H1 (cell line): ENCODE measurements at regions not wholly inside any gene's neighbourhood (a gene's known extent, or its start where the extent isn't known, plus 50 kb on each side); places are given as distances from the start of the nearest gene placed in this dataset.

Experiments
- BRCA1 ChIP-seq: IDR thresholded peaks from 2 replicates; pipeline ENCODE4 v1.6.1; 2012; ENCODE audit warnings: low read depth, low read length, improper control_type of control experiment
- CBX5 ChIP-seq: fragments of 300-800, 300-1000 bp; sonication (generic); IDR thresholded peaks from 2 replicates; pipeline ENCODE4 v1.7.1; 2016; ENCODE audit warnings: antibody characterized with exemption, low read length, low read depth
- EGR1 ChIP-seq: IDR thresholded peaks from 2 replicates; pipeline ENCODE4 v1.6.1; 2011; ENCODE audit warnings: low read depth, low read length, borderline replicate concordance
- EP300 ChIP-seq, 2 experiments: IDR thresholded peaks; 1 replicate in 1 of 2; 2 replicates in 1 of 2; pipeline ENCODE4 v1.6.1; 2011 to 2012; ENCODE audit warnings: low read depth in 2 of 2, low read length in 2 of 2, mild to moderate bottlenecking in 2 of 2, borderline replicate concordance in 1 of 2, inconsistent platforms in 1 of 2, moderate library complexity in 1 of 2
- EZH2 ChIP-seq: fragments of 200-600 bp; sonication (generic); IDR thresholded peaks from 2 replicates; pipeline ENCODE4 v1.7.1; 2012; ENCODE audit warnings: low read depth, mild to moderate bottlenecking, moderate library complexity, low read length, inconsistent platforms; ENCODE audit not compliant: severe bottlenecking
- JUND ChIP-seq: IDR thresholded peaks from 2 replicates; pipeline ENCODE4 v1.6.1; 2011; ENCODE audit warnings: mild to moderate bottlenecking, improper control_type of control experiment, low read length
- MAX ChIP-seq: IDR thresholded peaks from 2 replicates; pipeline ENCODE4 v1.6.1; 2012; ENCODE audit warnings: inconsistent platforms
- POLR2A ChIP-seq, 2 experiments: IDR thresholded peaks; 1 replicate in 1 of 2; 2 replicates in 1 of 2; pipeline ENCODE4 v1.6.1; 2011; ENCODE audit warnings: low read depth in 2 of 2, low read length in 2 of 2, mild to moderate bottlenecking in 2 of 2; ENCODE audit errors: control extremely low read depth in 1 of 2
- RFX5 ChIP-seq: IDR thresholded peaks from 2 replicates; pipeline ENCODE4 v1.6.1; 2011; ENCODE audit warnings: low read depth, low read length, improper control_type of control experiment, borderline replicate concordance
- SP1 ChIP-seq: IDR thresholded peaks from 2 replicates; pipeline ENCODE4 v1.6.1; 2011; ENCODE audit warnings: low read depth, low read length
- USF2 ChIP-seq: IDR thresholded peaks from 2 replicates; pipeline ENCODE4 v1.6.1; 2011; ENCODE audit warnings: low read length, improper control_type of control experiment
- YY1 ChIP-seq: IDR thresholded peaks from 2 replicates; pipeline ENCODE4 v1.6.1; 2011; ENCODE audit warnings: low read depth, mild to moderate bottlenecking, low read length
- TF ChIP-seq, protein P1 (sequence below), 3 experiments: IDR thresholded peaks; 1 replicate in 2 of 3; 2 replicates in 1 of 3; pipeline versions ENCODE4 v1.5.1 to v1.6.1; 2011; ENCODE audit warnings: low read length in 3 of 3, mild to moderate bottlenecking in 3 of 3, inconsistent platforms in 2 of 3, low read depth in 1 of 3, moderate library complexity in 1 of 3; ENCODE audit not compliant: insufficient read depth in 1 of 3; ENCODE audit errors: control extremely low read depth in 1 of 3
- TF ChIP-seq, protein P2 (sequence below): IDR thresholded peaks from 2 replicates; pipeline ENCODE4 v1.6.1; 2012; ENCODE audit warnings: low read length, inconsistent platforms

DNA sequence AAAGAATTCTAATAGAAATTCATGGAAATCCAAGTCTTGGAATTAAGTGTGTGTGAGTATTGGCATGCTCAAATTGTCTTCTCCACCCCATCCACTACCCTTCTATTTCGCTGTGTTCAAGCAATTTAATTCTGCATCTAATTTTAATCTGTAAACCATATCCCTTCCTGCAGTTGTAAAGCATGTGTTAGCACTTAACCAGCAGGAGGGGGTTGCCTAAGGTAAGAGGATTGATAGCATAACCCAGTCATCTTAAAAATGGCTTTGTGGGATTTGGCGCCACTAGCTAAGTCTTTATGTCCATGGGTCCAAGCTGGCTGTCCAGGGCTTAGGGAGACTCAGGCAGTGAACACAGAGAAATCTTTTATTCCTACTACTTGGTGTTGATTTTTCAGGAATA lies 210.3 kb downstream of the PTPRC start:
- TF ChIP-seq RFX5 (no peak), POLR2A (IDR thresholded peaks at IDR 0.05; ENCODE audit: control extremely low read depth in 1 of 2, low read depth in 2 of 2, low read length in 2 of 2) (no peak), YY1 (no peak), SP1 (no peak), EP300 (IDR thresholded peaks at IDR 0.05; ENCODE audit: borderline replicate concordance in 1 of 2, low read depth in 2 of 2, low read length in 2 of 2) (no peak), MAX (no peak), USF2 (no peak), BRCA1 (no peak), JUND (no peak), CBX5 (no peak), EGR1 (no peak), EZH2 (no peak)
- TF ChIP-seq, protein P1, sequence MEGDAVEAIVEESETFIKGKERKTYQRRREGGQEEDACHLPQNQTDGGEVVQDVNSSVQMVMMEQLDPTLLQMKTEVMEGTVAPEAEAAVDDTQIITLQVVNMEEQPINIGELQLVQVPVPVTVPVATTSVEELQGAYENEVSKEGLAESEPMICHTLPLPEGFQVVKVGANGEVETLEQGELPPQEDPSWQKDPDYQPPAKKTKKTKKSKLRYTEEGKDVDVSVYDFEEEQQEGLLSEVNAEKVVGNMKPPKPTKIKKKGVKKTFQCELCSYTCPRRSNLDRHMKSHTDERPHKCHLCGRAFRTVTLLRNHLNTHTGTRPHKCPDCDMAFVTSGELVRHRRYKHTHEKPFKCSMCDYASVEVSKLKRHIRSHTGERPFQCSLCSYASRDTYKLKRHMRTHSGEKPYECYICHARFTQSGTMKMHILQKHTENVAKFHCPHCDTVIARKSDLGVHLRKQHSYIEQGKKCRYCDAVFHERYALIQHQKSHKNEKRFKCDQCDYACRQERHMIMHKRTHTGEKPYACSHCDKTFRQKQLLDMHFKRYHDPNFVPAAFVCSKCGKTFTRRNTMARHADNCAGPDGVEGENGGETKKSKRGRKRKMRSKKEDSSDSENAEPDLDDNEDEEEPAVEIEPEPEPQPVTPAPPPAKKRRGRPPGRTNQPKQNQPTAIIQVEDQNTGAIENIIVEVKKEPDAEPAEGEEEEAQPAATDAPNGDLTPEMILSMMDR (IDR thresholded peaks at IDR 0.05; ENCODE audit: control extremely low read depth in 1 of 3, insufficient read depth in 1 of 3, low read depth in 1 of 3, low read length in 3 of 3) = no peak
- TF ChIP-seq, protein P2, sequence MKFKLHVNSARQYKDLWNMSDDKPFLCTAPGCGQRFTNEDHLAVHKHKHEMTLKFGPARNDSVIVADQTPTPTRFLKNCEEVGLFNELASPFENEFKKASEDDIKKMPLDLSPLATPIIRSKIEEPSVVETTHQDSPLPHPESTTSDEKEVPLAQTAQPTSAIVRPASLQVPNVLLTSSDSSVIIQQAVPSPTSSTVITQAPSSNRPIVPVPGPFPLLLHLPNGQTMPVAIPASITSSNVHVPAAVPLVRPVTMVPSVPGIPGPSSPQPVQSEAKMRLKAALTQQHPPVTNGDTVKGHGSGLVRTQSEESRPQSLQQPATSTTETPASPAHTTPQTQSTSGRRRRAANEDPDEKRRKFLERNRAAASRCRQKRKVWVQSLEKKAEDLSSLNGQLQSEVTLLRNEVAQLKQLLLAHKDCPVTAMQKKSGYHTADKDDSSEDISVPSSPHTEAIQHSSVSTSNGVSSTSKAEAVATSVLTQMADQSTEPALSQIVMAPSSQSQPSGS = no peak
